Neural cell (in vitro differentiated cells): ENCODE measurements at regions not wholly inside any gene's neighbourhood (a gene's known extent, or its start where the extent isn't known, plus 50 kb on each side); places are given as distances from the start of the nearest gene placed in this dataset.

Experiments used
- H2AFZ ChIP-seq: fragments of 200-600, 300-800 bp; sonication (generic), shearing (Covaris generic); 2 replicates; pipeline ENCODE4 v1.6.0; 2014; ENCODE audit warnings: low read depth, mild to moderate bottlenecking, antibody characterized with exemption, low read length, moderate library complexity
- H3F3A ChIP-seq: fragments of 200-600 bp; shearing (Covaris generic); 2 replicates; pipeline ENCODE4 v1.6.1; 2016; ENCODE audit warnings: mild to moderate bottlenecking, moderate library complexity, mixed read lengths, antibody characterized with exemption, low read length; ENCODE audit not compliant: insufficient read depth, poor library complexity, severe bottlenecking
- H3K27ac ChIP-seq: fragments of 200-600, 300-800 bp; sonication (generic), shearing (Covaris generic); 2 replicates; pipeline ENCODE4 v1.5.1; 2014; ENCODE audit warnings: mild to moderate bottlenecking, low read length, moderate library complexity
- H3K27me3 ChIP-seq: fragments of 300-800, 200-600 bp; sonication (generic), shearing (Covaris generic); 2 replicates; pipeline ENCODE4 v1.6.0; 2014; ENCODE audit warnings: mild to moderate bottlenecking, low read depth, low read length, moderate library complexity; ENCODE audit not compliant: insufficient read depth
- H3K36me3 ChIP-seq: fragments of 300-800, 200-600 bp; sonication (generic), shearing (Covaris generic); 2 replicates; pipeline ENCODE4 v1.5.1; 2014; ENCODE audit warnings: mild to moderate bottlenecking, antibody characterized with exemption, low read length, moderate library complexity; ENCODE audit not compliant: insufficient read depth
- H3K4me2 ChIP-seq: fragments of 300-800, 200-600 bp; sonication (generic), shearing (Covaris generic); 2 replicates; pipeline ENCODE4 v1.6.0; 2014; ENCODE audit warnings: mild to moderate bottlenecking, low read length
- H3K4me3 ChIP-seq: fragments of 300-800, 200-600 bp; sonication (generic), shearing (Covaris generic); 2 replicates; pipeline ENCODE4 v1.5.1; 2014; ENCODE audit warnings: mild to moderate bottlenecking, low read length, moderate library complexity
- H3K79me2 ChIP-seq: fragments of 200-600 bp; shearing (Covaris generic); replicated peaks from 2 replicates; pipeline ENCODE4 v1.6.0; 2014; ENCODE audit warnings: mild to moderate bottlenecking, low read length, moderate library complexity; ENCODE audit not compliant: insufficient read depth
- H3K9ac ChIP-seq: fragments of 300-800, 200-600 bp; sonication (generic), shearing (Covaris generic); 2 replicates; pipeline ENCODE4 v1.6.1; 2016; ENCODE audit warnings: mild to moderate bottlenecking, low read length, mixed read lengths
- H3K9me2 ChIP-seq: fragments of 200-600 bp; shearing (Covaris generic); 2 replicates; pipeline ENCODE4 v1.6.1; 2016; ENCODE audit warnings: mild to moderate bottlenecking, low read length, mixed read lengths; ENCODE audit not compliant: insufficient read depth
- H3K9me3 ChIP-seq: fragments of 200-600, 300-800 bp; sonication (generic), shearing (Covaris generic); 2 replicates; pipeline ENCODE4 v1.6.1; 2016; ENCODE audit warnings: mild to moderate bottlenecking, mixed run types, low read length, moderate library complexity, mixed read lengths
- H4K20me1 ChIP-seq: fragments of 200-600 bp; shearing (Covaris generic); 2 replicates; pipeline ENCODE4 v1.6.1; 2016; ENCODE audit warnings: mild to moderate bottlenecking, mixed run types; ENCODE audit not compliant: insufficient read depth
- EP300 ChIP-seq: fragments of 450-650 bp; conservative IDR thresholded peaks from 2 replicates; pipeline ENCODE4 v1.6.1; 2014; ENCODE audit warnings: antibody characterized with exemption, mild to moderate bottlenecking, moderate library complexity; ENCODE audit not compliant: poor library complexity, severe bottlenecking
- EZH2 ChIP-seq: fragments of 200-600, 300-800 bp; shearing (Covaris generic), sonication (generic); IDR thresholded peaks from 2 replicates; pipeline ENCODE4 v1.6.1; 2014; ENCODE audit warnings: antibody characterized with exemption, low read length, borderline replicate concordance, mild to moderate bottlenecking; ENCODE audit not compliant: insufficient read depth, poor library complexity, severe bottlenecking
- MXI1 ChIP-seq: fragments of 450-650 bp; conservative IDR thresholded peaks from 2 replicates; pipeline ENCODE4 v1.6.1; 2014; ENCODE audit warnings: antibody characterized with exemption, mild to moderate bottlenecking; ENCODE audit not compliant: poor library complexity, severe bottlenecking
- POLR2AphosphoS5 ChIP-seq: IDR thresholded peaks from 2 replicates; pipeline ENCODE4 v1.6.1; 2012
- RAD21 ChIP-seq: fragments of 450-650 bp; conservative IDR thresholded peaks from 2 replicates; pipeline ENCODE4 v1.6.1; 2014; ENCODE audit warnings: antibody characterized with exemption, mild to moderate bottlenecking, moderate library complexity
- SMC3 ChIP-seq: fragments of 450-650 bp; conservative IDR thresholded peaks from 2 replicates; pipeline ENCODE4 v1.6.1; 2014; ENCODE audit warnings: antibody characterized with exemption, mild to moderate bottlenecking, moderate library complexity; ENCODE audit not compliant: poor library complexity
- TAF1 ChIP-seq: IDR thresholded peaks from 2 replicates; pipeline ENCODE4 v1.6.1; 2012; ENCODE audit warnings: low read depth
- TF ChIP-seq, protein P1 (sequence below): IDR thresholded peaks from 2 replicates; pipeline ENCODE4 v1.6.1; 2012; ENCODE audit warnings: borderline replicate concordance
- TF ChIP-seq, protein P2 (sequence below): fragments of 450-650 bp; IDR thresholded peaks from 2 replicates; pipeline ENCODE4 v1.5.1; 2014; ENCODE audit warnings: antibody characterized with exemption, mild to moderate bottlenecking, moderate library complexity; ENCODE audit not compliant: poor library complexity, severe bottlenecking

DNA sequence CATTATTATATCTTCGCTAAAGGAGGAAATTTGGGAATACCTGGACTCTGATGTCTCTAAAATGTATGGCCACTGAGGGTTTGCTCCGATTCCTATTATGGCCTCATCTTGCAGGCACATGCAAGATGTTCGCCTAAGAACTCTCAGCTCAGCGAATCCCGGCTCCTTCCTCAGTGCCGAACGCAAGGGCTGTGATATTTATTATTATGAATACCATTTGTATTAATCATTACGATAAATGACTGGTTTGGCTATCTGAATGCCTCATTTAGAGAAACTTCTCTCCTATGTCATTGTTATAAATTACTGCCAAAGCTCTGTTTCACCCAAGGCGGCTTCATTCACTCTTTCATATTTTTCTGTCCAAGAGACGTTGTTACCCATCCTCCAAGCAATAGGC, 369.7 kb upstream of the TSHZ3 start:
- Histone ChIP-seq H3K4me2 (no peak overlapping the region), H3K27me3 (no peaks in the 10 kb centered on the region), H3K27ac (no peak overlapping the region), H3K9me3 (no peaks in the 10 kb centered on the region), H4K20me1 (no peaks in the 10 kb centered on the region), H2AFZ (no peak overlapping the region), H3K4me3 (no peak overlapping the region), H3K79me2 (no peaks in the 10 kb centered on the region), H3K9ac (no peak overlapping the region), H3K36me3 (no peaks in the 10 kb centered on the region), H3K9me2 (no peaks in the 10 kb centered on the region), H3F3A (no peaks in the 10 kb centered on the region)
- no peak for TF ChIP-seq POLR2AphosphoS5
- TF ChIP-seq, protein P1, sequence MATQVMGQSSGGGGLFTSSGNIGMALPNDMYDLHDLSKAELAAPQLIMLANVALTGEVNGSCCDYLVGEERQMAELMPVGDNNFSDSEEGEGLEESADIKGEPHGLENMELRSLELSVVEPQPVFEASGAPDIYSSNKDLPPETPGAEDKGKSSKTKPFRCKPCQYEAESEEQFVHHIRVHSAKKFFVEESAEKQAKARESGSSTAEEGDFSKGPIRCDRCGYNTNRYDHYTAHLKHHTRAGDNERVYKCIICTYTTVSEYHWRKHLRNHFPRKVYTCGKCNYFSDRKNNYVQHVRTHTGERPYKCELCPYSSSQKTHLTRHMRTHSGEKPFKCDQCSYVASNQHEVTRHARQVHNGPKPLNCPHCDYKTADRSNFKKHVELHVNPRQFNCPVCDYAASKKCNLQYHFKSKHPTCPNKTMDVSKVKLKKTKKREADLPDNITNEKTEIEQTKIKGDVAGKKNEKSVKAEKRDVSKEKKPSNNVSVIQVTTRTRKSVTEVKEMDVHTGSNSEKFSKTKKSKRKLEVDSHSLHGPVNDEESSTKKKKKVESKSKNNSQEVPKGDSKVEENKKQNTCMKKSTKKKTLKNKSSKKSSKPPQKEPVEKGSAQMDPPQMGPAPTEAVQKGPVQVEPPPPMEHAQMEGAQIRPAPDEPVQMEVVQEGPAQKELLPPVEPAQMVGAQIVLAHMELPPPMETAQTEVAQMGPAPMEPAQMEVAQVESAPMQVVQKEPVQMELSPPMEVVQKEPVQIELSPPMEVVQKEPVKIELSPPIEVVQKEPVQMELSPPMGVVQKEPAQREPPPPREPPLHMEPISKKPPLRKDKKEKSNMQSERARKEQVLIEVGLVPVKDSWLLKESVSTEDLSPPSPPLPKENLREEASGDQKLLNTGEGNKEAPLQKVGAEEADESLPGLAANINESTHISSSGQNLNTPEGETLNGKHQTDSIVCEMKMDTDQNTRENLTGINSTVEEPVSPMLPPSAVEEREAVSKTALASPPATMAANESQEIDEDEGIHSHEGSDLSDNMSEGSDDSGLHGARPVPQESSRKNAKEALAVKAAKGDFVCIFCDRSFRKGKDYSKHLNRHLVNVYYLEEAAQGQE: no peak
- no peak for TF ChIP-seq TAF1
- TF ChIP-seq RAD21: no peak
- TF ChIP-seq, protein P2, sequence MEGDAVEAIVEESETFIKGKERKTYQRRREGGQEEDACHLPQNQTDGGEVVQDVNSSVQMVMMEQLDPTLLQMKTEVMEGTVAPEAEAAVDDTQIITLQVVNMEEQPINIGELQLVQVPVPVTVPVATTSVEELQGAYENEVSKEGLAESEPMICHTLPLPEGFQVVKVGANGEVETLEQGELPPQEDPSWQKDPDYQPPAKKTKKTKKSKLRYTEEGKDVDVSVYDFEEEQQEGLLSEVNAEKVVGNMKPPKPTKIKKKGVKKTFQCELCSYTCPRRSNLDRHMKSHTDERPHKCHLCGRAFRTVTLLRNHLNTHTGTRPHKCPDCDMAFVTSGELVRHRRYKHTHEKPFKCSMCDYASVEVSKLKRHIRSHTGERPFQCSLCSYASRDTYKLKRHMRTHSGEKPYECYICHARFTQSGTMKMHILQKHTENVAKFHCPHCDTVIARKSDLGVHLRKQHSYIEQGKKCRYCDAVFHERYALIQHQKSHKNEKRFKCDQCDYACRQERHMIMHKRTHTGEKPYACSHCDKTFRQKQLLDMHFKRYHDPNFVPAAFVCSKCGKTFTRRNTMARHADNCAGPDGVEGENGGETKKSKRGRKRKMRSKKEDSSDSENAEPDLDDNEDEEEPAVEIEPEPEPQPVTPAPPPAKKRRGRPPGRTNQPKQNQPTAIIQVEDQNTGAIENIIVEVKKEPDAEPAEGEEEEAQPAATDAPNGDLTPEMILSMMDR: no peak

DNA sequence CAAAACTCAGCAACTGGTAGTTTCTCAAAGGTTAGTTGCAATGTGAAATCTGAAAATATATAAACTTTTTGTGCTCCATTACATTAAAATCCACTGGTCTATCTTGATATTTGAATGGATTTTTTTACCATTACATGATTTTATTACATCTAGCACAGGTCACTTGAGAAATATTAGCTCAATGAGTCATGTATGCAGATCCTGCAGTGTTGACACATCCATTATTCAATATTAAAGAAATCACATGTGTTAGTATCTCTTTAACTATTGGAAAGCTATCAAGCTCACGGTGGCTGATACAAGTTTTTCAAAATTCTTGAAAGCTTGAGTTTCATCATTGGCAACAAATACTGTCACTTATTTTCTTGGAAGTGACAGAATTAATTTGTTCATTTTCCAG, 373.9 kb upstream of the TSHZ3 start:
- no peaks in the 10 kb centered on the region for H3K36me3 ChIP-seq
- no peak overlapping the region for H2AFZ ChIP-seq
- no peaks in the 10 kb centered on the region for H3K79me2 ChIP-seq
- H3K4me3 ChIP-seq: no peak overlapping the region
- TF ChIP-seq, protein P1: no peak
- TF ChIP-seq EZH2: no peak
- no peak for TF ChIP-seq POLR2AphosphoS5
- TF ChIP-seq MXI1: no peak
- TF ChIP-seq SMC3: no peak
- TF ChIP-seq RAD21: no peak
- TF ChIP-seq, protein P2: no peak
- TF ChIP-seq EP300: no peak
- TF ChIP-seq TAF1: no peak
- H3F3A ChIP-seq: no peaks in the 10 kb centered on the region
- H3K9me2 ChIP-seq: no peaks in the 10 kb centered on the region
- no peak overlapping the region for H3K27ac ChIP-seq
- no peaks in the 10 kb centered on the region for H3K9me3 ChIP-seq
- H3K4me2 ChIP-seq: no peak overlapping the region
- no peak overlapping the region for H3K9ac ChIP-seq
- no peaks in the 10 kb centered on the region for H3K27me3 ChIP-seq
- H4K20me1 ChIP-seq: no peaks in the 10 kb centered on the region
